Right cardiac atrium (tissue), 5 donors: ENCODE measurements at regions not wholly inside any gene's neighbourhood (a gene's known extent, or its start where the extent isn't known, plus 50 kb on each side); places are given as distances from the start of the nearest gene placed in this dataset.

Source experiments
- ATAC-seq, 2 donors: fragments of 200-7000 bp; cut with Tn5 transposase; one replicate each; pipeline versions ENCODE4 v1.8.0 to v1.9.1; 2020; ENCODE audit warnings: moderate library complexity in 2 of 2, mild to moderate bottlenecking in 1 of 2
- DNase-seq, 3 donors: peaks; one replicate each; pipeline ENCODE4 v3.0.0-alpha.2; 2020
- H3K27ac ChIP-seq: one replicate; pipeline ENCODE4 v1.5.1; 2013; ENCODE audit warnings: mild to moderate bottlenecking, low read length, control low read depth, moderate library complexity
- H3K27me3 ChIP-seq: one replicate; pipeline ENCODE4 v1.6.1; 2013; ENCODE audit not compliant: control insufficient read depth, insufficient read depth
- H3K4me1 ChIP-seq: one replicate; pipeline ENCODE4 v1.6.1; 2013; ENCODE audit warnings: low read length; ENCODE audit not compliant: control insufficient read depth, insufficient read depth
- H3K4me3 ChIP-seq: one replicate; pipeline ENCODE4 v1.5.1; 2013; ENCODE audit warnings: low read length, control low read depth
- H3K9me3 ChIP-seq: one replicate; pipeline ENCODE4 v1.6.1; 2013; ENCODE audit warnings: low read length; ENCODE audit not compliant: control insufficient read depth
- WGBS: extraction: QIAGEN DNeasy Blood & Tissue Kit; methylation state at CpG from one replicate; pipeline ENCODE4 v1.1.7; 2013; 5-methylcytosine and 5-hydroxymethylcytosine counted together
- intact Hi-C, 4 donors: fragments of 100-400 bp; cut with DNase I; formaldehyde crosslinking; loops; one replicate each; pipeline versions ENCODE4 v1.11.0 to v1.14.0; 2022 to 2023
- donor health status: healthy with polysubstance abuse.
- donor health status: DM: no; HTN: yes; CAD: no.
- donor health status: DM: no; HTN: no; CAD: no.
- donor health status: DM: no; HTN: yes; CAD: no; lungs with severe emphysema.
- donor health status: DM: yes; HTN: yes; CAD: no.

DNA sequence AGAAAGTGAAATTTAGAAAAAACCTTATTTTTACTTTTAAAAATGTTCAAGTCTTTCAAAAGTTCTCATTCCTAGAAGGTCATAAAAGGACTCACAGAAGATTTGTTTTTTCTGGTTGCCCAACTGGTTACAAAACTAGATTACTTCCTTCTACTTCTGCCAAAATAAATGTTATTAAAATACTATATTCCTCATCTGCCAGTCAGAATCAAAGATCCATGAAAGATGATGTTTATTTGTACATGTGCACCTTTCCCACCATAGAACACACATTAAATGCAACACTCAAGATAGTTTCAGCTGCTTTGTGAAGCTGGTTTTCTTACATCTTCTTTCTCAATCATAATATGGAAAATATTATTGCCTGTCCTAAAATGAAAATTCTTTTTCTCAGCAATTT, 465.4 kb downstream of the ETV1 start:
- intact Hi-C loops: no loop called here
- Histone ChIP-seq H3K27me3 (no peaks in the 10 kb centered on the region), H3K27ac (no peak overlapping the region), H3K9me3 (no peaks in the 10 kb centered on the region), H3K4me1 (no peaks in the 10 kb centered on the region), H3K4me3 (no peak overlapping the region)
- ATAC-seq (no peak), DNase-seq (no peak)

DNA sequence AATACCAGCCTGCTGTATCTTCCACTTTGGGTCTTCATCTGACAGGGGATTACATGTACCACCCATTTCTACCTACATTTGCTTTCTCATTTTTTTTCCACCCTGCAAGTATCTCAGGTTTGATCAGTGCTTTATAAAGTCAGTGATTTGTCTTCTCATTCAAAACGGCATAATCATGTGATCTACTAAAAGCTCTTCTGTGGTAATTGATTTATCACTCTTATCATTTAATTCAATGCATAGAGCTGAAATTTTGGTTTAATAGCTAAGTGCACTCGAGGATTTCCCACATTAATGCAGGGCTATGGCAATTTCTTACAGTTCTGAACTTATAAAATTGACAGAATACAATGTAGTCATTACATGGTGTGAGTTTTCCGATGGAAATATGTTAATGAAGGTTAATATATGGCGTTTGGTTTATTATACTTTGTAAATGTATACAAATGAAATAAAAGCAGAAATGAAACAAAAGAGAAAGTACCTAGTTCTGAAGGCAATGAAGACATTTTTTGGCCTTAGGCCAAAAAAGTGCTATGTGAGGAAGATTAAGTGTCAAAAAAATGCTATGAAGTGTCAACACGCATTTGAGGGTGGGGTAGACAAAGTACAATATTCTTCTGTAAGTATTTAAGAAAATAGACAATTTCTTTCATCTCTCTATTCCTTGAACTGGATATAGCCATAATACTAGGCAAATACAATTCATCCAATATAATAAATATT, 457.3 kb downstream of the ETV1 start:
- intact Hi-C loops: no loop called here
- DNase-seq: no peak
- Histone ChIP-seq H3K27ac (no peak overlapping the region), H3K4me1 (no peaks in the 10 kb centered on the region), H3K4me3 (no peak overlapping the region), H3K27me3 (no peaks in the 10 kb centered on the region), H3K9me3 (no peaks in the 10 kb centered on the region)
- 62% methylated on average over 5 of the region's 5 CpGs for WGBS
- ATAC-seq: no peak

DNA sequence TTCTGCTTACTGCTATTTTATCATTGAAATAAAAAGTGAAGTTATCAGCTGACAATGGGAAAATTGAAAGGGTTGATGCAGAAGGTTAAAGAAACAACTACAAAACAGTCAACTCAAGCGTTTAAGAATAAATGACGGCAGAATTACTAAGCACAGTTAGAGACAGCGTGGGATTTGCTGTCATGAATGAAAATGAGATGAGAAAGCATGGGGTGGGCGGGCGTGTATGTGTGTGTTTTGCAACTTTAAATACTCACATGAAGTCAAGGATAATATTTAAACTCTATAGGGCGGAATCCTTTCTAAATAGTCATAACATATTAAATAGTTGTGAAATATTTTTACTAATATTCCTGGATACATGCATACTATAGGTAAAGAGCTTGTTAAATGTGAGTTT, 450.8 kb downstream of the ETV1 start:
- no peak overlapping the region for H3K27ac ChIP-seq
- H3K4me3 ChIP-seq: no peak overlapping the region
- intact Hi-C loops: no loop called here
- DNase-seq: no peak
- ATAC-seq: no peak
- H3K9me3 ChIP-seq: no peaks in the 10 kb centered on the region
- H3K27me3 ChIP-seq: no peaks in the 10 kb centered on the region
- 67% methylated on average over 6 of the region's 6 CpGs for WGBS
- no peaks in the 10 kb centered on the region for H3K4me1 ChIP-seq

DNA sequence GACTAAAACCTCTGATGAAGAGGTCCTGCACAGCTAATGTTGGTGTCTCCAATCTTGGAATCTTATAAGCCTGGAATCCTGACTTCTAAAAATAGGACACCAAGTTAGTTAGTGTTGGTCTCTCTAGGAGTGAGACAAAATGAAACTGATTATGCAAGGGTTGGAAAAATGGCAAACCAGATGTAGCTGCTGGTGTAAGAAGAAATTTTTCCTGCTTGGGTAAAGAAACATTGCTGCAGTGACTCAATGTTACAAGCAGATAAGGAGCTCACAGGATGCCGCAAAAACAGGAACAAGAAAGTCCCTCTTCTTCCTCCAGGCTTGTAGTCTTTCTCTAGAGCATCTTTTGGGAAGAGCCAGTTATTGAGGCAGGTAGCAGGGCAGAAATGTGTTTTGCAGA, 449.0 kb downstream of the ETV1 start:
- Histone ChIP-seq H3K4me3 (no peak overlapping the region), H3K9me3 (no peaks in the 10 kb centered on the region), H3K4me1 (no peaks in the 10 kb centered on the region), H3K27me3 (no peaks in the 10 kb centered on the region), H3K27ac (no peak overlapping the region)
- intact Hi-C loops: no loop called here
- WGBS: 50% methylated on average over 1 of the region's 1 CpG
- DNase-seq (no peak), ATAC-seq (no peak)

DNA sequence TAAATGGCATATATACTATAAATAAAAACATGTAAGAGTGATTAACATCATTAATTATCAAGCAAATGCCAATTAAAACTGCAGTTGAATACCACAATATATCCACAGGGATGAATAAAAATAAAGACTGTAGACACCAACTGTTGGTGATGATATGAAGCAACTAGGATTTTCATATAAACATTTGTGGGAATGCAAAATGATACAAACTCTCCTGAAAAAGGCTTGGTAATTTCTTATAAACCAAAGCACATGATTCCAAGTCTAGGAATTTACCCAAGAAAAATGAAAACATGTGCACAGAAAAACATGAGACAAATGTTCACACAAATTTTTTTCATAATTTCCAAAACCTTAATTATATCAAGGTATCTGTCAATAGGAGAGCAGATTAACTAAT, 448.1 kb downstream of the ETV1 start:
- no peaks in the 10 kb centered on the region for H3K4me1 ChIP-seq
- H3K9me3 ChIP-seq: no peaks in the 10 kb centered on the region
- H3K27ac ChIP-seq: no peak overlapping the region
- no peaks in the 10 kb centered on the region for H3K27me3 ChIP-seq
- no peak for DNase-seq
- H3K4me3 ChIP-seq: no peak overlapping the region
- ATAC-seq: no peak
- intact Hi-C loops: no loop called here

DNA sequence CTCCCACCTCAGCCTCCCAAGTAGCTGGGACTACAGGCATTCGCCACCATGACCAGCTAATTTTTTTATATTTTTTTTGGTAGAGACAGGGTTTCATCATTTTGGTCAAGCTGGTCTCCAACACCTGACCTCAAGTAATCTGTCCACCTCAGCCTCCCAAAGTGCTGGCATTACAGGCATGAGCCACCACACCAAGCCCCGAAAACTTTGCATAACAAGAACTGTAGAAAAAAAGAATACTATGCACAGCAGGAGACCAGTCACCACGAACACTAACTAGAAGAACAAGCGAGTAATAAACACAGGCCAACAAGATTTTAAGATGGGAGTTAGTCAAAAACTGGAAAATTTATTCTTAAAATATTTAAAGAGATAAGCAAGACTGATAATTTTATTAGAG, 447.0 kb downstream of the ETV1 start:
- intact Hi-C loops: no loop called here
- no peak overlapping the region for H3K27ac ChIP-seq
- no peaks in the 10 kb centered on the region for H3K27me3 ChIP-seq
- H3K4me1 ChIP-seq: no peaks in the 10 kb centered on the region
- no peaks in the 10 kb centered on the region for H3K9me3 ChIP-seq
- ATAC-seq (no peak), DNase-seq (no peak)
- no peak overlapping the region for H3K4me3 ChIP-seq
- 86% methylated on average over 4 of the region's 4 CpGs for WGBS

DNA sequence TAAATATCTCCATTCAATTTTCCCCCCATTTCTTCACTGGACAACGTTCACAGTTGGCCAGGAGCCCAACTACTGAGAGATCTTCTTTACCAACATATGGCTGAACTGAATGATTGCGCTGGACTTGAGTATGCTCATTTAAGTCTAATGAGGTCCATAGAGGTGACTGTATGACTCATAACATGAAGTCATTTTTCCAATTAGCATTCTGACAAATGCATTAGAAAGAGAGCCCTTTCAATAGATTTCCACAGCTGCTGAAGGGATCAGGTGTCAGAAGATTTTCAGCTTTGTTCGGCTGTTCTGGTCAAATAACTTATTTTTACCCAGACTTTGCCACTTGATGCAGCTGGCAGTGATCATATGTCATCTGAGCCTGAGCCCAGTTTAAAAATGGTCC, 438.0 kb downstream of the ETV1 start:
- DNase-seq (no peak), ATAC-seq (no peak)
- H3K4me3 ChIP-seq: no peak overlapping the region
- WGBS: 58% methylated on average over 3 of the region's 3 CpGs
- H3K9me3 ChIP-seq: no peaks in the 10 kb centered on the region
- H3K4me1 ChIP-seq: no peaks in the 10 kb centered on the region
- no peaks in the 10 kb centered on the region for H3K27me3 ChIP-seq
- no peak overlapping the region for H3K27ac ChIP-seq
- intact Hi-C loops: no loop called here

DNA sequence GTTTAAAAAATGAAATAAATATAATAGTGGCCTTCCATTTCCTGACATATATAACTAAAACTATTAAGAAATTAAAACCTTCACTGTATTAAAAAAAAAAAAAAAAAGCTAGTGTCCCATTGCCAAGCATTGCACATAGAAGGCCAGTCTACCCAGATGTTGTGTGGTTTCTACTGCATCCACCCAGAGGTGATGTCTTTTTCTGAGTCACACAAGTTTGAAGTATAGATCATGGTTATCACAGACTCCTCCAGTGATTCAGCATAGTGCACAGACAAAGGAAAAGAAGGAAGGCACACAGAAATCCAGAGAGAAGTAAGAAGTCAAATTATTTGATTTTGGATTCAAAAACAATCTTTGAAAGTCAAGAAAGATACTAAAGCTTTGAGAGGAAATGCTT, 429.0 kb downstream of the ETV1 start:
- DNase-seq: no peak
- intact Hi-C loops: no loop called here
- Histone ChIP-seq H3K27ac (no peak overlapping the region), H3K4me1 (no peaks in the 10 kb centered on the region), H3K4me3 (no peak overlapping the region), H3K9me3 (no peaks in the 10 kb centered on the region), H3K27me3 (no peaks in the 10 kb centered on the region)
- no peak for ATAC-seq

DNA sequence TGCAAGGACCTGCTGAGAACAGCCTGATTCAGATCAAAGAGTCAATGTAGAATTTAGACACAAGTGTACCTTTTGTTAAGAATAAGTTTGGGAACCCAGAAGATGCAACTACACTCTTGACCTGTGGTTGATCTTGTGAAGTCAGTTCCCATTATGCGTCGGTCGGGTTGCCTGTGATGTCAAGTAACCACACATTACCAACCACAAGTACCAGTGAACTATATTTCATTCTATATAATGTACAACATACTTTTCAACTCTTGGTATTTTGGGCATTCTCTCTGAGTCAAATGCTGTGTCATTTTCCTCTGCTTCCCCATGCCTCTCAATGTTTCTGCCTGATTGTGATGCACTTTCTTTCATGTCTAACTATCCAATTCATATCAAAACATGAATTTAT, 426.2 kb downstream of the ETV1 start:
- no peaks in the 10 kb centered on the region for H3K4me1 ChIP-seq
- no peak for ATAC-seq
- no peak overlapping the region for H3K4me3 ChIP-seq
- no peak for DNase-seq
- no peaks in the 10 kb centered on the region for H3K27me3 ChIP-seq
- H3K9me3 ChIP-seq: no peaks in the 10 kb centered on the region
- intact Hi-C loops: no loop called here
- H3K27ac ChIP-seq: no peak overlapping the region
- WGBS: 90% methylated on average over 3 of the region's 3 CpGs

DNA sequence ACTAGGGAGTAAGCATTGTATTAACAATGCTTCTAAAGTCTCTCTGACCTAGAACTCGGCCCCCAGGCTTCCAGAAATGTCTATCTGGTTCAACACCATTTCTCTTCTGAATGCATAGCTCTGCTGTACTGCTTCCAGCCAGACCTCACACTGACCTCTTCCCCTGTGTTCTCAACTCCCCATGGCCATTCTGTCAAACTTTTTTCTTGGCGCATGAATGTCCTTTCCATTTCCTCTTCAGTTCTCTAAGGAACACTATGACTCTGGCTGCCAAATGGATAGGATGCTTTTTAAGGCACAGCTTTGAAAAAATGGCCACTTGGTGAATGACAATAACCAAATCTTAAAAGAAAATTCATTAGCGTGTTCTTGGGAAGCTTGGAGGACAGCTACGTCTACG, 425.8 kb downstream of the ETV1 start:
- intact Hi-C loops: no loop called here
- Histone ChIP-seq H3K4me1 (no peaks in the 10 kb centered on the region), H3K4me3 (no peak overlapping the region), H3K9me3 (no peaks in the 10 kb centered on the region), H3K27me3 (no peaks in the 10 kb centered on the region), H3K27ac (no peak overlapping the region)
- ATAC-seq (peak in 1 of 2 donors; percentile 39), DNase-seq (no peak)
- WGBS: 63% methylated on average over 5 of the region's 5 CpGs

DNA sequence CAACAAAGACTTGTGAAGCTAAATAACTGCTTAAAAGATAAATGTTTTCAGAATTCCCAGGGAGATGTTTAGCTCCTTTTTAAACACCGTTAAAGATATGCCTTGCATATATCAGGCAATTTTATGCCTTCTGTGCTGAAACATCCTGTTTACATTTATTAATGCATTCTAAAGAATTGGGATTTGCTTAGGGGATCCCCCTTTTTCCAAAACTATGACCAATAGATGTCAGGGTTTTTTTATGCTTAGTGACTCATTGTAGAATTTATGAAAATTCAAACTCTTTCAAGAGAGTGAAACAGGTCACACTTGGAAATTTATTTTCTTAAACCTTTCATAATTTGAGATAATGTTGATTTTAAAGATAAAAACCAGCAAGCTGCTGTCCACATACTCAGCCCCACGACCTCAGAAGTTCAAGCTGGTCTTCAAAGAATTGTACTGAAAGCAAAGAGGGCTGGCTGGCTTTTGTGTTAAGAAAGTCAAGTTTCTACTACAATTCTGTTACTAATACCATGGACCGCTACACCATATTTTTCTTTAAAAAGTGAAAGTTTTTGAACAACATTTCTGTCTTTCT, 411.8 kb downstream of the ETV1 start:
- no peak overlapping the region for H3K27ac ChIP-seq
- no peak overlapping the region for H3K4me3 ChIP-seq
- no peaks in the 10 kb centered on the region for H3K4me1 ChIP-seq
- intact Hi-C loops: no loop called here
- no peak for ATAC-seq
- no peak for DNase-seq
- no peaks in the 10 kb centered on the region for H3K27me3 ChIP-seq
- no peaks in the 10 kb centered on the region for H3K9me3 ChIP-seq
- WGBS: 57% methylated on average over 3 of the region's 3 CpGs

DNA sequence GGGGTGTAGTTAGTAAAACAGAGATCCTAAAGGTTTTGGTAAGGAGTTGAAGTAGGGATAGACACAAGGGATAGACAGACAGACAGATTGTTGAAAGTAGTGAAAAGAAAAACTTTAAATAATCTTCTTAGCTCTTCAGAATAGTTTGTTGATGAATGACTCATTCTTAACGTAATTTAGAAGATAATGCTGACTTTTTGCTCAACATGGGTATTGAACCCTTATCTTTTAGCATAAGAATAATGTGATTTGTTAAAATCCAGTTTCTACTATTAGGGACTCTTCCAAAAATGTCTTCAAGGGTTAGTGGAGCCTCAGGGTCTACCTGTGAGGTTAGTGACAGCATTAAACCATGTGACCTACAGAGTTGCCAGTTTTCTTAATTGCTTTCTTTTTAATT, 411.2 kb downstream of the ETV1 start:
- no peak overlapping the region for H3K4me3 ChIP-seq
- intact Hi-C loops: no loop called here
- ATAC-seq (no peak), DNase-seq (no peak)
- H3K27me3 ChIP-seq: no peaks in the 10 kb centered on the region
- H3K9me3 ChIP-seq: no peaks in the 10 kb centered on the region
- 46% methylated on average over 1 of the region's 1 CpG for WGBS
- no peak overlapping the region for H3K27ac ChIP-seq
- H3K4me1 ChIP-seq: no peaks in the 10 kb centered on the region
